NK-92 treated with Interleukin-12 subunit alpha and Interleukin-12 subunit beta, amount 100 ng/mL, for 24 hours (cell line): ENCODE measurements at regions not wholly inside any gene's neighbourhood (a gene's known extent, or its start where the extent isn't known, plus 50 kb on each side); places are given as distances from the start of the nearest gene placed in this dataset.
"Not testable (repeated sequence)": the region's sequence is repeated elsewhere in the genome, so short reads cannot be mapped to it uniquely, and the experiment has no call there.

Experiments used
- DNase-seq: peaks from one replicate; lab custom pipeline; 2025; lab: John Stamatoyannopoulos, UW

- no peak for DNase-seq
Measured at GRCh38 chr12:58728397-58728796, 191.9 kb downstream of the LRIG3 start.

GRCh38 chr12:58731096-58731495, 189.2 kb downstream of the LRIG3 start:
- no peak for DNase-seq

GRCh38 chr12:58732894-58733293, 187.4 kb downstream of the LRIG3 start:
- DNase-seq = no peak

GRCh38 chr12:58741226-58741625, 179.1 kb downstream of the LRIG3 start:
- DNase-seq = no peak

DNA sequence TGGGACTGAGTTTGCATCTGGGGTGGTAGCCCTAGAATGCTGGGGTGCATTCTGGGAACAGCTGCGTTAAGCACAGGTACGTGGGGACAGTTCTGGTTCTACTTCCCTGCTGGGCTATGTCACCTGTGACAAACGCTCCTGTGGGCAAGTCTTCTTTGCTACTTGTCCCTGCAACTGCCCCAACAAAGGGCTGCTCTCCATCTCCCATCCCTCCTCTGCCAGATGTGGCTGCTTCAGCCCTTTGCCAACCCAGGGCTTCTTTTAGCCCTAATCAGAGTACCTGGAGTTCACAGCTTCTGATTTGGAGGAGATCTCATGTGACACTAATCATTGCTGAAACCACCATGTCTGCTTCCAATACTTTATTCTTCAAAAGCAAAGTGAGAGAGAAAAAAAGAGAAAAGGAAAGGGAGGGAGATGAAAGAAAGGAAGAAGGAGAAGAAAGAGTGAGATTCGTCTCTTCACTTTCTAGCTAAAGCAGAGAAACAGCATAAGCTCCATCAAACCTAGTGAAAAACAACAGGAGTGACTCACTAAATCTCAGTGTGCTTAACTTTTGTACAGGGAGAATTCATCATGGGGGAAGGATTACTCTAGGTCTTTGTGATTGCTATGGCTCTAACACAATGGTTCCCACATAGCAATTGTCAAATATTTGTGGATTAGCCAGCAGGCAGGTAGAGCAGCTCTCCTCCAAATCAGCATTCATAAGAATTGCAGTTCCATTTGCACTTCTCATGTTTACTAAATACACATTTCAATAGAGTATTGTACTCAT, 174.8 kb downstream of the LRIG3 start:
- DNase-seq = no peak

GRCh38 chr12:58747533-58747932, 172.8 kb downstream of the LRIG3 start:
- DNase-seq = no peak

DNA sequence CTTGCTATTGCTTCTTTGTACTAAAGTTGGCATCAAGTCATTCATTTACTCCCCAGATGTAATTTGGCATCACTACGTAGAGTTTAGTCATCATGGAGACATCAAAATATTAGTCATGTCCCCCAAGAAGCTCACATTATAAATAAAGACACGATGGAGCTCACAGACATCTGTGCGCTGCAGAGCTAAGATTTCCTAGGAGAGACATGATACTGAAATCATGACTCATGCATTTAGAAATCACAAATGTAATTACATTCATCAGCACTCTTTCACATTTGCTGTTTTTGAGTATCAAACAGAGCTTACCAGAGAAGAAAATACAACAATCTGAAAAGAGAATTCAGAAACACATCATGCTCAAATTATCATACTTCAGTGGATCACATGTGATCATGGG, 169.8 kb downstream of the LRIG3 start:
- DNase-seq = no peak

DNA sequence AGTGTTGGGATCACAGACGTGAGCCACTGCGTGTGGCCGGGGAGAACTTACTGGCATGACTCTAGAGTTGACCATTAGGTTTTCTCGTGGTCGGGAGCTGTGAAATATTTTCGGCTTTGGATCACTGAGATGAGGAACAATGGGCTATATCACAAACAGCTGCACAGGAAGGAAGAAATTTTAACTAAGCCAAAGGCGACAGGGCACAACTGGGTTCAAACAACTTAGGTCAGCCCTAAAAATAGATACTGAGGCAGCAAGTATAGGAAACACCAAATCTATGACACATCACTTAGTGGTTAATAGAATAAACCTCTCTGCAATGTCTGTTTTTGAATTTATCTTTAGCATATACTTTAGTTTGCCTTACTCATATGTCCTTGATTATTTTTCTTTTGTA, 162.9 kb downstream of the LRIG3 start:
- no peak for DNase-seq

DNA sequence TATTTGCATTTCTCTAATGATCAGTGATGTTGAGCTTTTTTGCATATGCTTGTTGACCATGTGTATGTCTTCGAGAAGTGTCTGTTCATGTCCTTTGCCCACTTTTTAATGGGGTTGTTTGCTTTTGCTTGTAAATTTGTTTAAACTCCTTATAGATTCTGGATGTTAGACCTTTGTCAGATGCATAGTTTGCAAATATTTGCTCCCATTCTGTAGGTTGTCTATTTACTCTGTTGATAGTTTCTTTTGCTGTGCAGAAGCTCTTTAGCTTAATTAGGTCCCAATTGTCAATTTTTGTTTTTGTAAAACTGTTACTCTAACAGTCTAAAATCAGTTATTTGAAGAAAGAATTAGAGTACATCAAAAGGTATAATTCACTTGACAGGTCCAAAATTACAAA, 160.6 kb downstream of the LRIG3 start:
- DNase-seq = not testable (repeated sequence)

GRCh38 chr12:58761308-58761707, 159.0 kb downstream of the LRIG3 start:
- no peak for DNase-seq

DNA sequence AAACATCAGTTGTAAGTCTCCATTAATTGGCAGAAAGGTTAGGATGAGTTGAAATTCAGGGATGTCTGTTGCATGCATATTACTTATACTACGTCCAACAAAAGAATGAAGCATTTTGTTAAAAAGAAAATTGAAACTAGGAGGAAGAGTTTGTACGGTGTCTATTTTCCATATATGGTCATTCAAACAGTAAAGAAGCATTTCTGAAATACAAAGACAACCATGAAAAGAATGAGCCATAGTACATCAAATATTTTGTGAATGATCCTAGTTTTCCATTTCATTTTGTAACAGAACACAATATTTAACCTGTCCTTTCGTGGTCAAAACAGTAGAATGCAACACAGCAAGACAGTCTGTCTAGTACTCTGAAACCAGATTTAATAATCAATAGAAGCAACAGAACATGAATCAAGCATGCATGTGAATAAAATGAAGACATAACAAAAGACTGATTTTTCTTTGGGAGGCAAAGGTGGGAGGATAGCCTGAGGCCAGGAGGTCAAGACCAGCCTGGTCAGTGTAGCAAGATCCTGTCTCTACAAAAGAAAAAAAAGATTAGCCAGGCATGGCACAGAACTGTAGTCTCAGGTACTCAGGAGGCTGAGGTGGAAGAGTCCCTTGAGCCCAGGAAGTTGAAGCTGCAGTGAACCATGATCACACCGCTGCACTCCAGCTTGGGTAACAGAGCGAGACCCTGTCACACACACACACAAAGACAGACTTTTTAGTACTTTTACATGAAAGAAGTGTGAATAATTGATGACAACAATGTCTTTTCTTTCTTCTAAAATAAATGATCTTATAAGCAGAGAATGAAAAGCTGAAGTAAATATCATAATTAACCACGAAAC, 156.0 kb downstream of the LRIG3 start:
- no peak for DNase-seq

DNA sequence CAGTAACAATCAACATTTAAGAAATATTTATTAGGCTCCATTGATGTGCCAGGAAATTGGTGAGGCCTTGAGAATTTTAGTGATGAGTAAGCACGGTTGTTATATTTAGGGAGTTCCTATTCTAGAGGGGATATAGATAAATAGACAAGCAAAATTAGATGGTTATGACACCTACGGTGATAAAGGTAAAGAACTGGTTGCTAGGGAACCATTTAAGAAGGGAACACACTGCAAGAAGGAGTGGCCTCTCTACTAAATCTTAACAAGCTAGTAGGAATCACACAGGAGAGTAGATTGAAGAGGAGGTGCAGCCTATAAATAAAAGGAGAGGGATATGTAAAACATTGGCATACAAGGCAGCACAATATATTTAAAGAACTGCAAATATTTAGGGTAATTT, 155.2 kb downstream of the LRIG3 start:
- DNase-seq = no peak

DNA sequence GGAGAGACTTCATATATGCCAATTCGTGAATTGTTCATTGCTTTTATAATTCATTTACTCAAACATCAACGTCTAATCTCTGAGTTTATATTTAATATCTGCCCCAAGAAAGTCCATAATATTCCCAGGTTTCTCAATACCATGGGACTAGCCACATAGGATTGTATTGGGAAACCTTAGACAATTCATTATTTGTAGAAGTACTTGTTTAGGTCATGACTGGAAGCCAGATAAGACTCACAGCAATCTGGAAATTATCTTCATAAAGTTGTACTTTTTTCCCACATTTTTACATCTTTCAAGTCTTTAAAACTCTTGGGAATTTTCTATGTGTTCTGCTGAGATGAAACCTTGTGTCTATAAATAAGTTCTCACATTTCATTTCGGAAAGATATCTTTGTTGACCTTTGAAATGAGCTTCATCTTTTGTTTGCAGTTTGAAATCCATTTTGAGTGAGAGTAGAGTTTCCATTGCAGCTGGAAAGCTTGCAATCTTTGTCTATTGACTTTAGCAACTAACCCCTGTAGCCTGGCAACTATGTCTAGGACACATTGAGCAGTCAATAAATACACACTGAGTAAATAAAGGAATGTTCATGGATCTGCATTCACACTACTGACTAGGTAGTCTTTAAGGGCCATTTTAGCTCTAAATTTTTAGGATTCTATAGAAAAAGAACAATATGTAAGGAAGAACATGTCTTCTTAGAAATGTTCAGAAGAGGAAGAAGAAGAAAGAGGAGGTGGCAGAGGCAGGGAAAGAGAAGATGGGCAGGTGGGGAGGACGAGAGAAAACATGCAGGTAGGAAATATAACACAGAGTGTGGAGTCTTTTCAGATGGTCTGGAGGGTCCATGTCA, 154.4 kb downstream of the LRIG3 start:
- no peak for DNase-seq

- no peak for DNase-seq
Measured at GRCh38 chr12:58766513-58766870, 153.8 kb downstream of the LRIG3 start.

GRCh38 chr12:58767496-58767895, 152.8 kb downstream of the LRIG3 start:
- no peak for DNase-seq

GRCh38 chr12:58773986-58774385, 146.3 kb downstream of the LRIG3 start:
- DNase-seq = no peak

- DNase-seq = no peak
Measured at GRCh38 chr12:58774731-58775130, 145.6 kb downstream of the LRIG3 start.

DNA sequence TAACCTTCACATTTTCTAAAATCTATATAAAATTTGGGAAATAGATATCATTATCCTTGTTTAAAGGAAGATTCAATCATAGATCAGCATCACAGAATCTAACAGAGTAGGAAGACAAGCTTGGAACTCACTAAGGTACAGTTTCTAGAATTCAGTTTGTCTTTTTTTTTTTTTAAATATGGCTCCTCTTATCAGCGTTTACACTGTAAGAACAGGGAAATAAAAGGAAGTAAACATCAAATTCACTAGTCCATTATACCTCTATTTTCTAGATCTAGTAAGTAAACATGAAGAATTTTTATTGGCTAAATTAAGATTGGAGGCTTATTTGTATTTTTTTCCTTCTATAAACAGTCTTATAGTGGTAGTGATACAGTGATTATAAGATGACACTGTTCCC, 144.9 kb downstream of the LRIG3 start:
- no peak for DNase-seq

- DNase-seq = no peak
Measured at GRCh38 chr12:58776144-58776543, 144.2 kb downstream of the LRIG3 start.

DNA sequence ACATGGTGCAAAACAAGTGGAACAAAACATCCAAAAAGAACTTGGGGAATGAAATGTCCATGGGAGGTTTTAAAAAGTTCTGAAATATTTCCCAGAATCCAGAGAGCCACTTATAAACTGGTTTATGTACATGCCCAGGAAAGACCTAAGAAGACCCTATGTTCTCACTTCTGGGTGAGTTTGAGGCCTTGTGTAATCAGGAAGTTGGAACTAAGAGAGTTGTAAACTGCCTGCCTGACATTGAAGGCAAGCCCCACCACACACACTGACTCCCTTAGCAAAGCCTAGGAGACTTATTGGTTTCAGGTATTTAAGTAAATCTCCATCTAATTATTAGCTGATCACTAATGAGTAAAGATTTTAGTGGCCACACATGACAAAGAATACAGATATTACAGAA, 142.5 kb downstream of the LRIG3 start:
- no peak for DNase-seq

GRCh38 chr12:58781609-58782008, 138.7 kb downstream of the LRIG3 start:
- no peak for DNase-seq

GRCh38 chr12:58787021-58787760, 133.1 kb downstream of the LRIG3 start:
- DNase-seq = no peak
